SK-N-SH treated with all-trans-retinoic acid at 6 μM for 48 hours (cell line): ENCODE measurements at regions not wholly inside any gene's neighbourhood (a gene's known extent, or its start where the extent isn't known, plus 50 kb on each side); places are given as distances from the start of the nearest gene placed in this dataset.

Experiments used
- OSR1 ChIP-seq: fragments of 250-450 bp; sonication (Bioruptor Pico); IDR thresholded peaks from 2 replicates; pipeline ENCODE4 v1.8.0; 2022; ENCODE audit warnings: moderate library complexity, mild to moderate bottlenecking, inconsistent platforms
- RARB ChIP-seq: fragments of 250-450 bp; sonication (Bioruptor Pico); IDR thresholded peaks from 2 replicates; pipeline ENCODE4 v1.8.0; 2021; ENCODE audit warnings: mild to moderate bottlenecking, moderate library complexity
- TF ChIP-seq, protein P1 (sequence below): fragments of 250-450 bp; sonication (Bioruptor Pico); IDR thresholded peaks from 2 replicates; pipeline ENCODE4 v1.5.1; 2020; ENCODE audit warnings: low read depth, mild to moderate bottlenecking, moderate library complexity

GRCh38 chr2:226208726-226209125 lies 590.9 kb downstream of the IRS1 start:
- TF ChIP-seq RARB (no peak), OSR1 (CRISPR knock-in tag) (no peak)
- TF ChIP-seq, protein P1, sequence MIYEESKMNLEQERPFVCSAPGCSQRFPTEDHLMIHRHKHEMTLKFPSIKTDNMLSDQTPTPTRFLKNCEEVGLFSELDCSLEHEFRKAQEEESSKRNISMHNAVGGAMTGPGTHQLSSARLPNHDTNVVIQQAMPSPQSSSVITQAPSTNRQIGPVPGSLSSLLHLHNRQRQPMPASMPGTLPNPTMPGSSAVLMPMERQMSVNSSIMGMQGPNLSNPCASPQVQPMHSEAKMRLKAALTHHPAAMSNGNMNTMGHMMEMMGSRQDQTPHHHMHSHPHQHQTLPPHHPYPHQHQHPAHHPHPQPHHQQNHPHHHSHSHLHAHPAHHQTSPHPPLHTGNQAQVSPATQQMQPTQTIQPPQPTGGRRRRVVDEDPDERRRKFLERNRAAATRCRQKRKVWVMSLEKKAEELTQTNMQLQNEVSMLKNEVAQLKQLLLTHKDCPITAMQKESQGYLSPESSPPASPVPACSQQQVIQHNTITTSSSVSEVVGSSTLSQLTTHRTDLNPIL = no peak
